GM19025 (cell line): ENCODE measurements at regions not wholly inside any gene's neighbourhood (a gene's known extent, or its start where the extent isn't known, plus 50 kb on each side); places are given as distances from the start of the nearest gene placed in this dataset.
"Not testable (repeated sequence)": the region's sequence is repeated elsewhere in the genome, so short reads cannot be mapped to it uniquely, and the experiment has no call there.

Experiments used
- ATAC-seq: cut with Tn5 transposase; IDR thresholded peaks from one replicate; pipeline ENCODE4 v1.9.1; 2021; ENCODE audit warnings: mild to moderate bottlenecking, low read depth, moderate library complexity; ENCODE audit not compliant: unreplicated experiment

GRCh38 chr4:120318196-120318846 lies 251.7 kb upstream of the MAD2L1 start:
- ATAC-seq: no peak

- ATAC-seq: no peak
These were observed 251.1 kb upstream of the MAD2L1 start for GRCh38 chr4:120317713-120318112.

- no peak for ATAC-seq
These were observed 249.8 kb upstream of the MAD2L1 start for GRCh38 chr4:120316416-120316815.

- no peak for ATAC-seq
These were observed 248.3 kb upstream of the MAD2L1 start for GRCh38 chr4:120314969-120315368.

- no peak for ATAC-seq
These were observed 238.2 kb upstream of the MAD2L1 start for GRCh38 chr4:120304801-120305200.

- no peak for ATAC-seq
These were observed 233.0 kb upstream of the MAD2L1 start for GRCh38 chr4:120299631-120300030.

- no peak for ATAC-seq
These were observed 226.7 kb upstream of the MAD2L1 start for GRCh38 chr4:120293341-120293740.

GRCh38 chr4:120291541-120291940 lies 224.9 kb upstream of the MAD2L1 start:
- no peak for ATAC-seq

- ATAC-seq: no peak
These were observed 223.9 kb upstream of the MAD2L1 start for GRCh38 chr4:120290553-120290952.

- no peak for ATAC-seq
These were observed 220.2 kb upstream of the MAD2L1 start for GRCh38 chr4:120286813-120287212.

- no peak for ATAC-seq
These were observed 214.9 kb upstream of the MAD2L1 start for GRCh38 chr4:120281581-120281980.

GRCh38 chr4:120277391-120277790 lies 210.7 kb upstream of the MAD2L1 start:
- ATAC-seq: no peak

GRCh38 chr4:120266602-120267001 lies 200.0 kb upstream of the MAD2L1 start:
- no peak for ATAC-seq

- ATAC-seq: no peak
These were observed 197.0 kb upstream of the MAD2L1 start for GRCh38 chr4:120263618-120264017.

- no peak for ATAC-seq
These were observed 194.5 kb upstream of the MAD2L1 start for GRCh38 chr4:120261117-120261516.

GRCh38 chr4:120256112-120256775 lies 189.6 kb upstream of the MAD2L1 start:
- not testable (repeated sequence) for ATAC-seq

GRCh38 chr4:120238277-120238973 lies 171.8 kb upstream of the MAD2L1 start:
- no peak for ATAC-seq

- ATAC-seq: no peak
These were observed 170.2 kb upstream of the MAD2L1 start for GRCh38 chr4:120236873-120237272.

GRCh38 chr4:120232050-120232449 lies 165.4 kb upstream of the MAD2L1 start:
- no peak for ATAC-seq

GRCh38 chr4:120228086-120228485 lies 161.4 kb upstream of the MAD2L1 start:
- ATAC-seq: no peak

GRCh38 chr4:120227554-120227953 lies 160.9 kb upstream of the MAD2L1 start:
- ATAC-seq: no peak

- no peak for ATAC-seq
These were observed 158.9 kb upstream of the MAD2L1 start for GRCh38 chr4:120225527-120225926.
